SW 1271 (cell line): ENCODE measurements at regions not wholly inside any gene's neighbourhood (a gene's known extent, or its start where the extent isn't known, plus 50 kb on each side); places are given as distances from the start of the nearest gene placed in this dataset.

ENCODE experiments used
- DNase-seq, 2 experiments: peaks; one replicate each; lab custom pipeline; 2025; lab: John Stamatoyannopoulos, UW

DNA sequence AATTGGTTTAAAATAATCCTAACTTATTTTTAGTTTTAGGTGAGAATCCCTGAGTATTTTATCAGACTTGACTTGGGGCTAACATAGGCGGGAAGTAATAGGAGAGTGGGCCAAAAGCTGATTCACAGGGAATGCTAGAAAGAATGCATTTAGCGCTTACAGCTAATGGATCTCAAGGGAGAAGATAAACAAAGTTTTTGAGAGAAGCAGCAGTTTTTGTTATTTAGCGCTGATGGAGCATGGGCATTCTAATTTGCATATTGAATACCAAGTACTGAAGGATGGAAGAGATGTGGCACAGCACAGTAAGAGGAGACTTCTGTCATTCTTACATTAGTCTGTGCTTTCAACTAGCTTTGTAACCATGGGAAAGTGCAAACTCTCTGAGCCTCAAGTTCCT lies 436.0 kb upstream of the FBXO33 start:
- no peak for DNase-seq

DNA sequence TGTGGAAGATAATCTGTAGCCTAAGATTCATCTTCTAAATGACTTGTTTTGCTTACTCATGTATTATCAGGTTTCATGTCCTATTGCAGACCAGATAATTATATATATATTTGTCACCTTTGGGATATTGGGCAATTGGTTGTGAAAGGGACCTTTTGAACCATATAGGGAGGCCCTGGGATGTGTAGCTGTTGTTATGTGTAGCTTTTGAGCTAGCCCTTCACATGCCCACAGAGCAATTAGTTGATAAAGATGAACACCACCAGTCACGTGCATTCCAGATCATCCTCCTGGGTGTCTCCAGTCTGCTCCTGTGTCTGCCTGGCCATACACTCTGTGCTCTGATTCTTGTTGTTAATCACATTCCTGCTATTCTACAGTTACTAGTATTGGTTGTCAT lies 431.2 kb upstream of the FBXO33 start:
- no peak for DNase-seq

DNA sequence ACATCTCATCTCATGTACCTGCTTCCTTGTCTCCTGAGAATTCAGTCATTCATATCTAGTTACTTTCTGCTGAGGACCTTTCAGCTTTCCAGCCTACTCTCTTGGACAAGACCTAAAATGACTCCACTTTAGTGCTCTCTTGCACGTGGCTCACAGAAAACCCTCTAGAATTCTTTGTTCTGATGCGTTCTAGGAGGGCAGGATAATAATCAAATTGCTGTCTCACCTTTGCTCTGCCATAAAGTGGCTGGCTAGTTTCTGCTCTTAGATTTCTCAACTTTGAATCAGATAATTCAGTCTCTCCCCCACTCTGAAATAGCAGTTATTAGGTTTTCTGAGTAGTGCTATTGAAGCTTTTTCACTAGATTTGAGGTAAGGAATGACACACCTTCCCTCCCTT lies 429.5 kb upstream of the FBXO33 start:
- no peak for DNase-seq

DNA sequence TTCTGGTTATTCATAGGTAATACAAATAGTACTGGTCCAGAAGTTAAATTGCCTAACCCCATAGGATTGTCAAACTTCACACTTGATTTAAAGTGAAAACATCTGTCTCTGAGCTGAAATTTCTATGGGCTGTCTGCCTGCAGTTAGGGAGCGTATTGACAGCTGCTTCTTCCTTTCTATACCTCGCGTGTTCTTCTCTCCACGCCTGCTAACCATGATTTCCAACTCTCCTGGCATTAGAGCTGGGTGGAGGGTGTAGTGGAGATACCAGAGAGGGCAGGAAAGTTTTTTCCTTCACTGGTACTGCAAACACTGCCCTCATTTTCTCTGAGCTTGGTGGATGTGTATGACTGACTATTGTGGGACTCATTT lies 429.0 kb upstream of the FBXO33 start:
- DNase-seq = no peak

DNA sequence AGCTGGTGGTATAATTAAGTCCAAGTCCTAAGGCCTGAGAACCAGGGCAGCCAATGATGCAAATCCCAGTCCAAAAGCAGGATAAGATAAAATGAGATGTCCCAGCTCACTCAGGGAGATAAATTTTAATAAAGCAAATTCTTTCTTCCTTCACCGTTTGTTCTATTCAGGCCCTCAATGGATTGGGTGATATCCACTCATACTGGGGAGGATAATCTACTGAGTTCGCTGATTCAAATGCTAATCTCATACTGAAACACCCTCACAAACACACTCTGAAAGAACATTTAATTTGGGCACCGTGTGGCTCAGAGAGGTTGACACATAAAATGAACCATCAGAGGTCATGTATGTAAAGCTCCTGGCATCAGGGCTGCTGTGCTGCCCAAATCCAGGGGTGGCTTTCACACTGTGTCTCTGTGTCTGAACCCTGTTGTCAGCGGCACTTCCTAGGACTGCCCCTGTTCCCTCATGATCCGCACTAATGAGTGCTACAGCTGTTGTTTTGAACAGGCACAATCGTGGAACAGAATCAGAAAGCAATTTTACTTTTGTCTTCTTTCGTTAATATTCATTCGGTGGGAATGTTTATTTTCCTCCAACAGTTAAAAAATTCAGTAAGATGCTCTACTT lies 428.5 kb upstream of the FBXO33 start:
- DNase-seq = no peak

DNA sequence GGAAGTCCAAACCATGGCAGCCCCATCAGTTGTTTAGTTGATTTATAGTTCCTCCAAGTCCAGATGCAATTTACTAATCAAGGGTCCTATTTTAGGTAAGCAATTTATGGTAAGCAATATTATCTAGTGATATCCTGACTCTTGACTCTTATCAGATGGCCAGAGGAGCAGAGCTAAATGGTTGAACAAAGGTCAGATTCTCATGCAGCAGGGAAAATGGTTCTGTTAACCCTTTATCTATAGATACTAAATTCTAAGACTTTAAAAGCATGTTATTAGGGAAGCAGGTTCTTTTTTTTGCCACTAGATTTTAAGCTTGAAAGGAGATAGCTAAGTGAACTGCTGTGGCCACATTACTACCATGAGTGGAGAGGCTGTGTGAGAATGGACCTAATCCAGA lies 427.1 kb upstream of the FBXO33 start:
- no peak for DNase-seq

DNA sequence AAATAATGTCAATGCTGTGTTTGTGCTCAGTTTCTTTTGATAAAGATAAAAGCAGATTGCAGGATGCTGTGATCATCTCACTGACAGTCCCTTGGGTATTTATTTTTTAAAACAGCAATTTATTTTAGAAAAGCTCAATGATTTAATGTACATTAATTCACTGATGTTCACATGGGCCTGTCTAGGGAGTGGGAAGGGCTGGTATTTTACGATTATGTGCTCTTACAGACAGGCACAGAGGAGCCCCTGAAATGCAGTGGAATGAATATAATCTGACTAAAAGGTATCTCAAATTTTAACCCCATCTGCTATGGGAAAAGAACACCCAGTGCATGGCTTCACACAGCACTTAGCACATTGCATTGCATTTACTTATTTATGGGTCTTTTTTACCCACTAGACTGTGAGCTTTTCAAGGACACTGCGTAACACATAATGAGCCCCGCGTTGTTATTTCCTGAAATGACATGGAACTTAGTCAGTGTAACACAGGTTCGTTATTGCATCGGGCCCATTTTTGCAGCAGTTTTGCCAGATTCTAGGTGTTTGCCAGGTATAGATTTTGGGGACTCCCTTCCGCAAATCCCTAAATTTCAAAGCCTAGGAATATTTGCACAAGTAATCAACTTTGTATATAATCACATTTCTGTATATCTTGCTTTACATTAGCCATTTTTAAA lies 425.3 kb upstream of the FBXO33 start:
- DNase-seq = no peak

DNA sequence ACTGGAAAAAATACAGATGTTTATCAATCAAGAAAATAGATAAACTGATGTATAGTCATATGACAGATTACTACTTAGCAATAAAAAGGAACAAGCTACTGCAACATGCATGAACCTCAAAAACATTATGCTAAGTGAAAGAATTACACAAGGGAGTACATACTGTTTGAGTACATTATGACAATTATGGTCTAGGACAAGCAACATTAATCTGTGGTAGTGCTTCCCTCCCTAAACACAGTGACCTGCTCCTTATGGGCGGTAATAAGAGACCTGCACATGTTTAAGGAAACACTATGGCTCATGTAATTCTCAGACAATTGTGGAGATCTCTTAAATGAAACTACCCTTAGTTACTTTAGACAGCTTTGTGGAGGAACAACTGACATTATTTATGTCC lies 421.2 kb upstream of the FBXO33 start:
- DNase-seq = no peak

DNA sequence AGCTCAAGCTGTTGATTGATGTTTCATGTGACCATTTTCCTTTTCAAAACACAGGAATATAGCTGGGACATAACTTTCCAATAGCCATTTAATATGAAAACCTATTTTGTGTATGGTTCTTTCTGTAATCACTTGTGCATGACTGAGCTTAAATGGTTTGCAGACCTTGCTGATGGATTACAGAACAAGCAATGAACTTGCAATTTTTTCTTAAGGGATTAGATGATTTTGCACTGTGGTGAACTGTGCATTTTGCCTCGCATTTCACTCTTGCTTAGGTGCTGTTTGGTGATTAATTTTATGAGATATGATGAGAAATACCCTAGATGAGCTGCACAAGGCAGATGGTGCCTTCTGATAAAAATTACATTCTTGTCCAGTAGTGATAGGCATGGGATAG lies 419.0 kb upstream of the FBXO33 start:
- DNase-seq = no peak

DNA sequence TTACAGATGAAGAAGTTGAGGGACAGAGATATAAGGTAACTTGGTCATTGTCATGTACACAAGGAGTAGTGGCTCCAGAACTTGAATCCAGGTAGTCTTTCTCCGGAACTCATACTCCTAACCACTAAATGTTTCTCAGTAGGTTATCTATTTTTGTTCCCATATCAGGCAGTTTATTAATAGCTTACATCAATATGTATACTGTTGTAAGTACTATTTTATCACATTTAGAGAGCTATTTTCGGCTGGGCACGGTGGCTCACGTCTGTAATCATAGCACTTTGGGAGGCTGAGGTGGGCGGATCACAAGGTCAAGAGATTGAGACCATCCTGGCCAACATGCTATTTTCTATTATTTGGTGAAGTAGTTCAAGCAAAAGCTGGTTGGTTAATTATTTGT lies 415.6 kb upstream of the FBXO33 start:
- no peak for DNase-seq

DNA sequence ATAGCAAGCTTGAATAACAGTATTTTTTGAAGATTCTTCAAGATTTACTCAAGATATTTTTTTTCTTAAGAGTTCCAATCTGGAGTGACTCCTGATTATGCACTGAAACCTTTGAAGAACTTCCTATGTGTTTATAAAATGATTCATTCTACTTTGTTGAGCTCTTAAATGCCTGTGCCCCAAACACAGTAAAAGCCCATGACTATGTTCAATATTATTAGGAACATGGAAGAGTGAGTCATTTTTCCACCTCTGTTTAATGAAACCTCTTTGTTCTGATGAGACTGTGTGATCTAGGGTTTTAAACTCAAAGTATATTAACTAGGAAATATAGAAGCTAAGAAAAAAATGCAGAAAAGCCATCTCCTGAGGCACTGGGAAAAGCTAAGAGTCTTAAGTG lies 415.0 kb upstream of the FBXO33 start:
- DNase-seq = no peak

DNA sequence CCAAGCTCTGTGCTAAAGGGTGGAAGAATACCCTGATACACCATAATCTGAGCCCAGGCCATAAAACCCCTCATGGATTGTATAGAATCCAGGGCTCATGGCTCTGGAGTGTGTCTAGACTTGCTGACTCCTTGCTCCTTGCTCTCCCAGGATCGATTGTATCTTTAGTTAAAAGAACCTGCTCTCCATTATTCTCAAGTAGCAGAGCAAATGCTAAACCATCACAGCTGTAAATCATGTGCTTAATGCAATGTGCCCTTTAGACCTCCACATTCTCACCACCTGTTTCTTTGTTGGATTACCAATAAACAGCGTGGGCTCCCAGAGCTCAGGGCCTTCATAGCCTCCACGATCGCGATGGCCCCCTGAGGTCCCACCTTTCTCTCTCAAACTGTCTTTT lies 411.6 kb upstream of the FBXO33 start:
- DNase-seq = no peak

DNA sequence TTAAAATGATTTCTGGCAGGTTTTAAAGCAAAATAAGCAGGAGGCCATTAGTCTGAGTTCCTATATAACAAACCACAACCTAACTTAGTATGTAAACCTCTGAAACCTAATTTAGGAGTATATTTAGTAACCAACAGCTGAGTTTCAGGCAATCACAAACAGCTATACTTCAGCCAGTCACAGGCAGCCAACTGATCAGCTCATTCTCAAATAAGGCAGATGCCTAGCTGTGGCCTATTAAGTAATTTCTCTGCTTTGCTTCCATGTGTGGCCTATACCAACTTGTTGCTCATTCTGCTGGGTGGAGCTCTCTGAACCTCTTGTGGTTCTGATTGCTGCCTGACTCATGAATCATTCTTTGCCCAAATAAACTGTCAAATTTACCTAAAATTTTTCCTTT lies 408.9 kb upstream of the FBXO33 start:
- DNase-seq = no peak

DNA sequence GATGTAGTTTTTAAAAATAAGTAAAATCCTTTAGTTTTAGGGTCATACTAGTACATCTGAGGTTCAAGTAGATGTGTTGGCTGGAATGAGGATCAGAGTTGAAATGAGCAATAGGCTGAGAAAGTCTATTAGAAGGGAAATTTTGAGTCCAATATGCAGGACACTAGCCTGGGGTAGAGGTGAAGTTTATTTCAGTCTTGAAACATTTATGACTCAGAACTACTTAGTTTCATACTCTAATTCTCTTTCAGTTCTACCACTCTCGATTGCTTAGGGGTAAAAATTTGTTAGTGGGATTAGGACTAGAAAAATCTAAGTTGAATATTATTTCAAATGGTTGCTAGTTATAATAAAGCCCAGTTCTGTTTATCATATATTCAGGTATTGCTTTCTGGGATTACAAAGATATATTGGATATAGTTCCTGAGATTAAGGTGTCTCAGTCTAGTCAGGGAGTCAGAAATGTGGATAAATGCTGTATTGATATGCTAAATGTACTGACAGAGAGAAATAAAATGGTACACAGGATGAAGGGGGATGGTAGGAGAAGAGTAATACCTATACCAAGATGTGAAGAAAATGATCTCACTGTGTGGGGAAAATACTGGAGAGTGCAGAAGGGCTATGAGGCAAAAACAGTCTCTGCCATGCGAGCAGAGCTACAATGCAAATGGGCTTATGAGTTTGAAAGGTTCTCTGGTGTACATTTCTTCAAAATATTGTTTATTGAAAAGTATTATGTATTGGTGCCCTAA lies 395.8 kb upstream of the FBXO33 start:
- no peak for DNase-seq

DNA sequence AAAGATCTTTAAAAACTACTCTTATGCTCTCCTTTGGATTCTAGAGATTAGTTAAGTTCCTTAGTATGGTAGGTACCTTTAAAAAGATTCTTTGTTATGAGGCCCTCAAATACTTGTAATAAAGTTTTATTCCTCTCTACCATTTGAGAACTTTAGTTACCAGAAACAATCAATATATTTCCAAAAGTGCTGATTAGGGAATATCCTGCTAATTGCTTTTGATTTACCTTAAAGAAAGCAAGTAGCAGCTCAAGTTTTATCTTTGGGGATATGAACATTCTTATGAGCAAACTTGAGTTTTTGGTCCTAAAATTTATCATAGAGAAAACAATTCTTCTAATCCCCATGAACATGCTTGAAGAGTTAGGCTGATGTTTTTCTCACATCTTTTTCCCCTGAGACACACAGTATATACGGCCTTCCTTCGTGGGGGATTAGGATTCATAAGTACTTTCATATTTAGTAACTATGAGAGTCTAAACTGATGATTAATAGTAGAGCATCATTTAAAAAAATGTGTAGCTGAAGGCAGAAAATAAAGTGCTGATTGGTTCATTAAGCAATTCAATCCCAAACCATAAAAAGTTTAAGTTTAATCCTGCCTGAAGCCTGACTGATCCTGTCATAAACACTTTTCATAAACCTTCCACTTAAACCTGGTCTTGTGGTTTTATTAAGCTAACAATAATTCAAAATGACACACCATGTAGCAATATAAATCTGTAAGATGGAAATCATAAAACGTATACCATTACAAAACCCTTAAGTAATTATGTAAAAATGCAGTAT lies 380.5 kb upstream of the FBXO33 start:
- no peak for DNase-seq

DNA sequence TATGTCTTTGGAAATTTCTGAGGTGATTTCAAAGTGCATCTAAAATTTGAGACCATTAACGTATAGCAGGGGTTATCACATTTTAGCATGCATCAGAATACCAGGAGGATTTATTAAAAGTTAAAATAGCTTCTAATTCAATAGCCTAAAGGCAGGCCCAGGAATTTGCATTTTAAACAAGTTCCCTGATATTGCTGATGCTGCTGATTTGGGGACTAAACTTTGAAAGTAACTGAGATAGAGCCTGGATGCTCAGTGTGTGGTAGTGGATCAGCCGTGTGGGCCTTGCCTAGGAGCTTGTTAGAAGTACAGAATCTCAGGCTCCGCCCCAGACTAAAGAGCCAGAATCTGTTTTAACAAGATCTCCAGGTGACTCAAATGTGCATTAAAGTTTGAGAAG lies 375.0 kb upstream of the FBXO33 start:
- no peak for DNase-seq

DNA sequence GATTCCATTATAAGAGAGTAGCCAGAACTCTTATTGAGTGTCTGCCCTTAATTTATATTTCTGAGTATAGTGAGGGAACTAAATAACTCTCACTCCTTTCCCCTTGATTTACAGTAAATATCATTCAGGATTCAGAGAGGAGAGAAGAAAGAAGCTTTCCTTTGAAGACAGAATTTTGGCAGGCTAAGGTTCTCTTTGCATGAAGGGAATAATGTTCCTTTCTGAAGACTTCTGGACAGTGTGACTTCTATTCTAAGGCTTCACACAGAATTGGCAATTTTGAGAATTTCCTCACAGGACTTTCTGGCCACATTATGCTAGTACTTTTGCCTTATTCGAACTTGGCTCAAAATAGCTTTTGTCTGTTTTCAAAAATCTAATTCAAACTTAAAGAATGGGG lies 352.2 kb upstream of the FBXO33 start:
- no peak for DNase-seq

DNA sequence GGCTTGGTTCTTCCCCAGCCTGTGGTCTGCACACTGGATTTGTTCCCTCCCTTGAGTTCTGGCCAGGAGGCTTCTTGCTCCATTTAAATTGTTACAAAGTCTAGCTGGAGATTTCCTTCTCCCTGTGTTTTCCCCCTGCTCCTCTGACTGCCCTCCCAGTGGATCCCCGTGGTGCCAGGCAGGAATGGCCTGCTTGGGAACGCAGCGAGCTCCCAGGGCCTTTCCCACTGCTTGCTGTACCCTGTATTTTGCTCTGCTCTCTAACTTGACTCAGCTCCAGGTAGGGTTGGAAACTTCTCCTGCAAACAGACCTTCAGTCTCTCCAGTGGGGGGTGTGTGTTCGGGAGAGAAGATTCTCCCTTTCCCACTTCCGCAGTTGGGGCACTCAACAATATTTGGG lies 349.2 kb upstream of the FBXO33 start:
- no peak for DNase-seq

DNA sequence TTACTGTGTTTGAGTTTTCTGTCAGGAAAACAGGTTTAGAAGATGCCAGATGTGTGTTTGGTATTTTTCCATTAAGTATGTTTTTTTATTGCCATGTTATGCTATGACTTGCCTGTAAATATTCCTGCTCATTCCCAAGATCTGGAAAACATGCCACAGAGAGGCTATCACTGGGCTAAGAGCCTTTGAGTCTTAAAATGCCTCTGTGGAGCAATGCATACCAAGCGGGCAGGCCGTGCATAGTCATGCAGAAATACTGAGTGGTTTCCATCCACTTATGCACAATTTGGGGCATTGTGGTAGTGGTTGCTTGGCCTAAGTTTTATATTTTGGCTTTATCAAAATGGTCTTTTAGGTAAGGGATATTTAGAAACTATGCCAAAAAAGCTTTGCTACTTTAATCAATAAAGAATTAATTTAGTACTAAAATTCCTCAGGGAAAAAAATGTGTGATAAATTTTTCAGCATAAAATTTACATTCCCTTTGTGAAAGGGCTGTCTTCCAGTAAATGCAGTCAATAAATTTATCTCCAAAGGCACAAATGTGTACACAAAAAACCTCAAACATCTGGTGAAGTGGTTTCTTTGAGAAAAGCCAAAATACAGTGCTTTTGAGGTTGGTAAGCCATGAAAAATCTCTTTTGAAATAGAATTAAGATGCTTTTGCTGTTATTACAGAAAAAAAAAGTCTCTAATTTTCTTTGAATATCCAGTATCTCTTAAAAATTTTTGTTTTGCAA lies 341.3 kb upstream of the FBXO33 start:
- no peak for DNase-seq

DNA sequence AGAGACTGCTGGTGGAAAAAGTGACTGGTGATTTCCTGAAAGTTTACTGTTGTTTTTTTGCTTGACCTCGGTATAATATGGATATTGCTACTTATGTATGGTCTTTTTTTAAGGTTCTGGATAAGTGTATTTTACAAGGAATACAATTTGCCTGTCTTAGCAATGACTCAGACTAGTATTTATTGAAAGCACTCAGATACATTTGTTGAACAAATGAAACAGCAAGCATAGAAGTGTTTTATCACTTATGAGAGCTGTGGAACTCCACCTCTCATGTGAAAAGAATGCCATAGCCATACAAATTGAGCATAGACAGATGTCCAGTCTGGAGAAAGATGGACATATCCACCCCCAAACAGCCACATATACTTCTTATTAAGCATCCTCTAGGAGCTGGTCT lies 340.4 kb upstream of the FBXO33 start:
- no peak for DNase-seq

DNA sequence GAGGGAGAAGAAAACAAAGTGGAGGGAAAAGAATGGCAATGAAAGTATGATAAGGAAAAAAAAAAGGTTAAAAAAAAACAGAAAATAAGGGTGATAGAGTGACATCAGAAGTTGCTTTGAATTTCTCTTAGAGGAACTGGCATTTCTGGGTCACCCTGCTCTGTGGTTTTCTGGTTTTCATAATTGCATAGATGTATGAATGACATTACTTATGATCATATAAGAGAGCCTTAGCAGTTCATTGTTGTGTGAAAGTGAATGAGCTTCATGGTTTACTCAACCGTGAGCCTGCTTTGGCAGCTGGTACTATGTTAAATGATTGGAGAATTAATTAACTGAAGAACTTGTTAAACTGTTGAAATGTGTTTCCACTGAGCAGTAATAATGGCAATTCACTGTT lies 336.4 kb upstream of the FBXO33 start:
- DNase-seq = no peak

DNA sequence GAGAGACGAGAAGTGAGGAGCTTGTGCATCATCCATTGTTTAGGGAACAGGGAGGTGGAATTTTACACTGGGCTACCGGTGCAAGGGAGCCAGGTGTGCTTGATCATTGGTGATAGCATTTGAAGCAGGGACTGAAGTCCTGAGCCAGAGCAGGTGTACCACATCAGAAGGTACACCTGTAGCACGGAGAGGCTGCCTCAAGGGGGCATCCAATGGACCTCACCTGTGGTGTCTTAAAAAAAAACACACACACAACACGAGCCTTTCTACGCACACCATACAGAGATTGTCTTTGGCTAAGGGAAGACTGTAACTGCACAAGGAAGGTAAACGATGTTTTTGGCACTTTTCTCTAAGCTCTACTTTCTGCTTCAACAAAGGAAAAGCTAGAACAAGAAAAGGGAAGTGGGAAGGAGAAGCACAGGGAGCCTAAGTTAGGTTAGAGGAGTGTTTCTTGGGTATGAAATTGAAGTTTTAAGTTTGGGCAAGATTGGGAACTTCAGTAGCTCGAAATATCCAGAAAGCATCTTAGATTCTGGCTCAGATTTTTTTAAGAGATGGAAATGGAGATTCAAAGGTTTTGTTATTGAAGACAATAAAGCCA lies 334.3 kb upstream of the FBXO33 start:
- DNase-seq = no peak
